HEK293 (cell line): ENCODE measurements at regions not wholly inside any gene's neighbourhood (a gene's known extent, or its start where the extent isn't known, plus 50 kb on each side); places are given as distances from the start of the nearest gene placed in this dataset.

ENCODE experiments used
- CTCF ChIA-PET: fragments of 350-600 bp; formaldehyde crosslinking; extraction: SDS; loops from one replicate; lab custom pipeline; 2021; ENCODE audit warnings: antibody characterized with exemption; lab: Yijun Ruan, JAX
- POLR2A ChIA-PET: fragments of 300-600 bp; formaldehyde crosslinking; extraction: SDS; loops from one replicate; lab custom pipeline; 2020; ENCODE audit warnings: antibody characterized with exemption, inconsistent platforms; lab: Yijun Ruan, JAX
- H3K27ac ChIP-seq: fragments of 200-500 bp; sonication (Bioruptor generic); 2 replicates; pipeline ENCODE4 v1.5.1; 2014; ENCODE audit warnings: low read depth, low read length, control low read depth, inconsistent platforms; ENCODE audit errors: extremely low read depth
- H3K36me3 ChIP-seq, 2 experiments: fragments of 200-500 bp in 1 of 2; sonication (Bioruptor generic) in 1 of 2; 1 replicate in 1 of 2; 2 replicates in 1 of 2; pipeline ENCODE4 v1.5.1; 2014 to 2017; ENCODE audit warnings: inconsistent platforms in 2 of 2, low read length in 2 of 2; ENCODE audit not compliant: control insufficient read depth in 2 of 2, insufficient read depth in 1 of 2
- H3K4me1 ChIP-seq: fragments of 200-500 bp; sonication (Bioruptor generic); 2 replicates; pipeline ENCODE4 v1.5.1; 2014; ENCODE audit warnings: mild to moderate bottlenecking, low read length, inconsistent platforms; ENCODE audit not compliant: control insufficient read depth, insufficient read depth
- H3K4me3 ChIP-seq: 2 replicates; pipeline ENCODE4 v1.5.1; 2011; ENCODE audit warnings: low read depth, mild to moderate bottlenecking, control low read depth, low read length, moderate library complexity
- H3K9me3 ChIP-seq: fragments of 200-500 bp; sonication (Bioruptor generic); 2 replicates; pipeline ENCODE4 v1.5.1; 2014; ENCODE audit warnings: low read depth, low read length, inconsistent platforms; ENCODE audit not compliant: control insufficient read depth, insufficient read depth
- FEZF1 ChIP-seq: fragments of 450-650 bp; formaldehyde crosslinking; IDR thresholded peaks from 2 replicates; pipeline ENCODE4 v1.5.1; 2016; ENCODE audit warnings: missing biosample characterization, missing genetic modification characterization
- INSM2 ChIP-seq: fragments of 450-650 bp; formaldehyde crosslinking; IDR thresholded peaks from 2 replicates; pipeline ENCODE4 v1.5.1; 2016; ENCODE audit warnings: missing biosample characterization, missing genetic modification characterization
- KLF7 ChIP-seq: fragments of 450-650 bp; formaldehyde crosslinking; IDR thresholded peaks from 2 replicates; pipeline ENCODE4 v1.5.1; 2016; ENCODE audit warnings: missing biosample characterization, missing genetic modification characterization, borderline replicate concordance
- KLF9 ChIP-seq: fragments of 450-650 bp; formaldehyde crosslinking; IDR thresholded peaks from 2 replicates; pipeline ENCODE4 v1.5.1; 2016; ENCODE audit warnings: missing biosample characterization, missing genetic modification characterization, low read depth
- OVOL3 ChIP-seq: fragments of 450-650 bp; formaldehyde crosslinking; IDR thresholded peaks from 2 replicates; pipeline ENCODE4 v1.5.1; 2016; ENCODE audit warnings: missing biosample characterization, missing genetic modification characterization
- REPIN1 ChIP-seq: fragments of 450-650 bp; formaldehyde crosslinking; IDR thresholded peaks from 2 replicates; pipeline ENCODE4 v1.5.1; 2017; ENCODE audit warnings: missing biosample characterization, missing genetic modification characterization, low read depth
- TCF7L2 ChIP-seq: IDR thresholded peaks from 2 replicates; pipeline ENCODE4 v1.6.1; 2011; ENCODE audit warnings: low read depth, mild to moderate bottlenecking, inconsistent platforms, low read length, moderate library complexity, borderline replicate concordance
- WT1 ChIP-seq: fragments of 450-650 bp; formaldehyde crosslinking; IDR thresholded peaks from 2 replicates; pipeline ENCODE4 v1.5.1; 2016; ENCODE audit warnings: missing biosample characterization, missing genetic modification characterization
- ZNF112 ChIP-seq: fragments of 450-650 bp; formaldehyde crosslinking; IDR thresholded peaks from 2 replicates; pipeline ENCODE4 v1.5.0; 2017; ENCODE audit warnings: missing biosample characterization, missing genetic modification characterization
- ZNF114 ChIP-seq: fragments of 450-650 bp; formaldehyde crosslinking; IDR thresholded peaks from 2 replicates; pipeline ENCODE4 v1.5.0; 2017; ENCODE audit warnings: missing biosample characterization, missing genetic modification characterization
- ZNF132 ChIP-seq: fragments of 450-650 bp; formaldehyde crosslinking; IDR thresholded peaks from 2 replicates; pipeline ENCODE4 v1.5.1; 2017; ENCODE audit warnings: missing biosample characterization, missing genetic modification characterization, borderline replicate concordance
- ZNF350 ChIP-seq: fragments of 450-650 bp; formaldehyde crosslinking; IDR thresholded peaks from 2 replicates; pipeline ENCODE4 v1.5.0; 2017; ENCODE audit warnings: missing biosample characterization, mild to moderate bottlenecking, missing genetic modification characterization
- ZNF426 ChIP-seq: fragments of 450-650 bp; formaldehyde crosslinking; IDR thresholded peaks from 2 replicates; pipeline ENCODE4 v1.5.1; 2017; ENCODE audit warnings: missing biosample characterization, missing genetic modification characterization, mild to moderate bottlenecking, inconsistent platforms, moderate library complexity
- ZNF513 ChIP-seq: fragments of 450-650 bp; IDR thresholded peaks from 2 replicates; pipeline ENCODE4 v1.5.1; 2018; ENCODE audit warnings: missing biosample characterization, missing genetic modification characterization
- ZNF530 ChIP-seq: fragments of 450-650 bp; formaldehyde crosslinking; IDR thresholded peaks from 2 replicates; pipeline ENCODE4 v1.5.1; 2016; ENCODE audit warnings: low read depth, missing biosample characterization, missing genetic modification characterization
- ZNF555 ChIP-seq: fragments of 450-650 bp; formaldehyde crosslinking; conservative IDR thresholded peaks from 2 replicates; pipeline ENCODE4 v1.5.1; 2017; ENCODE audit warnings: missing biosample characterization, mild to moderate bottlenecking, missing genetic modification characterization, inconsistent platforms
- ZNF571 ChIP-seq: fragments of 450-650 bp; formaldehyde crosslinking; IDR thresholded peaks from 2 replicates; pipeline ENCODE4 v1.5.0; 2017; ENCODE audit warnings: missing biosample characterization, missing genetic modification characterization
- ZNF600 ChIP-seq: fragments of 450-650 bp; formaldehyde crosslinking; IDR thresholded peaks from 2 replicates; pipeline ENCODE4 v1.5.1; 2016; ENCODE audit warnings: missing biosample characterization, missing genetic modification characterization
- ZNF670 ChIP-seq: fragments of 450-650 bp; formaldehyde crosslinking; IDR thresholded peaks from 2 replicates; pipeline ENCODE4 v1.5.1; 2016; ENCODE audit warnings: missing biosample characterization, missing genetic modification characterization, low read depth
- ZNF677 ChIP-seq: fragments of 450-650 bp; IDR thresholded peaks from 2 replicates; pipeline ENCODE4 v1.5.0; 2018; ENCODE audit warnings: missing biosample characterization, mild to moderate bottlenecking, missing genetic modification characterization, moderate library complexity
- ZNF701 ChIP-seq: fragments of 450-650 bp; formaldehyde crosslinking; IDR thresholded peaks from 2 replicates; pipeline ENCODE4 v1.5.1; 2016; ENCODE audit warnings: missing biosample characterization, missing genetic modification characterization
- ZNF830 ChIP-seq: fragments of 450-650 bp; IDR thresholded peaks from 2 replicates; pipeline ENCODE4 v1.5.0; 2018; ENCODE audit warnings: missing biosample characterization, missing genetic modification characterization, low read depth, mild to moderate bottlenecking, moderate library complexity
- ZSCAN23 ChIP-seq: fragments of 450-650 bp; formaldehyde crosslinking; IDR thresholded peaks from 2 replicates; pipeline ENCODE4 v1.5.1; 2016; ENCODE audit warnings: missing biosample characterization, missing genetic modification characterization
- TF ChIP-seq, protein P1 (sequence below): fragments of 450-650 bp; formaldehyde crosslinking; IDR thresholded peaks from 2 replicates; pipeline ENCODE4 v1.5.1; 2017; ENCODE audit warnings: missing biosample characterization, missing genetic modification characterization
- TF ChIP-seq, protein P2 (sequence below): fragments of 450-650 bp; formaldehyde crosslinking; IDR thresholded peaks from 2 replicates; pipeline ENCODE4 v1.5.1; 2016; ENCODE audit warnings: missing biosample characterization, missing genetic modification characterization

DNA sequence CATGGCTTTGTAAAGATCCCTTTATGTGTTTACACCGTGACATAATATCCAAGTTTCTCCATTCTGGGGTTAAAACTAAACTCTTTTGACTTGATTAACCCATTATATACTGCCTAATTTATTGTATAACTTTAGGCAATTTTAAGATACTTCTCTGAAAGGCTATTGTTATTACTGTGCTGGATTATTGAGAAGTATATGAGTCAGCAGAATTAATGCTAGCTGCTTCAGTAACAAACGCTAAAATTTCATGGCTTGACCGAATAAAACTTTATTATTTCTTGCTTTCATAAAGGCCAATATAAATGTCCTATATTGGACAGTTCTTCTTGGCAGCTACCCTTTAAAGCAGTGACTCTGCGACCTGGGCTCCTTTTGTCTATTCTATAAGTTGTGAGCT, 853.9 kb downstream of the SORCS3 start:
- TF ChIP-seq WT1: no peak
- no peak for TF ChIP-seq INSM2 (tag by site-specific recombination)
- TF ChIP-seq REPIN1: no peak
- no peak for TF ChIP-seq ZNF830
- TF ChIP-seq ZNF571 (tag by site-specific recombination): no peak
- no peak for TF ChIP-seq OVOL3 (tag by site-specific recombination)
- no peak for TF ChIP-seq KLF9 (tag by site-specific recombination)
- no peak for TF ChIP-seq KLF7
- TF ChIP-seq ZSCAN23 (tag by site-specific recombination): no peak
- TF ChIP-seq ZNF530 (tag by site-specific recombination): no peak
- no peak for TF ChIP-seq ZNF132 (tag by site-specific recombination)
- TF ChIP-seq, protein P1, sequence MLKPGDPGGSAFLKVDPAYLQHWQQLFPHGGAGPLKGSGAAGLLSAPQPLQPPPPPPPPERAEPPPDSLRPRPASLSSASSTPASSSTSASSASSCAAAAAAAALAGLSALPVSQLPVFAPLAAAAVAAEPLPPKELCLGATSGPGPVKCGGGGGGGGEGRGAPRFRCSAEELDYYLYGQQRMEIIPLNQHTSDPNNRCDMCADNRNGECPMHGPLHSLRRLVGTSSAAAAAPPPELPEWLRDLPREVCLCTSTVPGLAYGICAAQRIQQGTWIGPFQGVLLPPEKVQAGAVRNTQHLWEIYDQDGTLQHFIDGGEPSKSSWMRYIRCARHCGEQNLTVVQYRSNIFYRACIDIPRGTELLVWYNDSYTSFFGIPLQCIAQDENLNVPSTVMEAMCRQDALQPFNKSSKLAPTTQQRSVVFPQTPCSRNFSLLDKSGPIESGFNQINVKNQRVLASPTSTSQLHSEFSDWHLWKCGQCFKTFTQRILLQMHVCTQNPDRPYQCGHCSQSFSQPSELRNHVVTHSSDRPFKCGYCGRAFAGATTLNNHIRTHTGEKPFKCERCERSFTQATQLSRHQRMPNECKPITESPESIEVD (tag by site-specific recombination): no peak
- no peak for TF ChIP-seq ZNF670 (tag by site-specific recombination)
- TF ChIP-seq FEZF1: no peak
- no peak for TF ChIP-seq ZNF513 (tag by site-specific recombination)
- TF ChIP-seq TCF7L2: no peak
- Histone ChIP-seq H3K9me3 (no peaks in the 10 kb centered on the region), H3K4me3 (no peak overlapping the region), H3K4me1 (no peaks in the 10 kb centered on the region), H3K36me3 (no peaks in the 10 kb centered on the region), H3K27ac (no peak overlapping the region)
- POLR2A ChIA-PET: no interaction called here
- CTCF ChIA-PET: interaction anchor here (0.6 kb wide), 1 partner anchor 179 kb away, joined by 3 read pairs; no protein-coding TSS in a partner anchor

DNA sequence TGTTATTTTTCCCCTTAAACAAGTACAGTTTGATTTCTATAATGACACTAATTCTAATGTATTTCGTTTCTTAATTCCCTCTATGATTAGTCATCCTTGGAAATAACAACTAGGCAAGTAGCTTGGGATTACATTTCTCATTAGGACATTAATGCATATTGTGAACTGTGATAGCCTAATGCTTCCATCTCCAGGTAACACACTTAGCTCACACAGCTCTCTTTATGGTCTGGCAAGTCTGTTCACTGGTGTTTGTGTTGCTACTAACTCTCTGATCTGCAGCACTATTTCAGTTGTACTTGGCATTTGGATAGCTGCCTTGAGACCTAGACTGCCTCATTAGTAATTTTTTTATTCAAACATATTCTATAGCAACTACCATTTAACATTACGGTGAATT, 853.2 kb downstream of the SORCS3 start:
- ChIA-PET CTCF (no interaction called here), POLR2A (no interaction called here)
- TF ChIP-seq ZNF350 (tag by site-specific recombination) (no peak), ZNF555 (tag by site-specific recombination) (no peak), ZNF600 (tag by site-specific recombination) (no peak), ZNF677 (tag by site-specific recombination) (no peak), ZNF112 (tag by site-specific recombination) (no peak), ZNF701 (tag by site-specific recombination) (no peak), ZNF114 (tag by site-specific recombination) (no peak), ZNF426 (tag by site-specific recombination) (no peak)
- TF ChIP-seq, protein P2, sequence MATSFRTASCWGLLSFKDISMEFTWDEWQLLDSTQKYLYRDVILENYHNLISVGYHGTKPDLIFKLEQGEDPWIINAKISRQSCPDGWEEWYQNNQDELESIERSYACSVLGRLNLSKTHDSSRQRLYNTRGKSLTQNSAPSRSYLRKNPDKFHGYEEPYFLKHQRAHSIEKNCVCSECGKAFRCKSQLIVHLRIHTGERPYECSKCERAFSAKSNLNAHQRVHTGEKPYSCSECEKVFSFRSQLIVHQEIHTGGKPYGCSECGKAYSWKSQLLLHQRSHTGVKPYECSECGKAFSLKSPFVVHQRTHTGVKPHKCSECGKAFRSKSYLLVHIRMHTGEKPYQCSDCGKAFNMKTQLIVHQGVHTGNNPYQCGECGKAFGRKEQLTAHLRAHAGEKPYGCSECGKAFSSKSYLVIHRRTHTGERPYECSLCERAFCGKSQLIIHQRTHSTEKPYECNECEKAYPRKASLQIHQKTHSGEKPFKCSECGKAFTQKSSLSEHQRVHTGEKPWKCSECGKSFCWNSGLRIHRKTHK: no peak
- Histone ChIP-seq H3K9me3 (no peaks in the 10 kb centered on the region), H3K4me3 (no peak overlapping the region), H3K36me3 (no peaks in the 10 kb centered on the region), H3K4me1 (no peaks in the 10 kb centered on the region), H3K27ac (no peak overlapping the region)
